SK-N-SH (cell line): ENCODE measurements at regions not wholly inside any gene's neighbourhood (a gene's known extent, or its start where the extent isn't known, plus 50 kb on each side); places are given as distances from the start of the nearest gene placed in this dataset.

ENCODE experiments used
- CTCF ChIA-PET: fragments of 300-600, 350-600 bp; formaldehyde crosslinking; extraction: SDS; loops from one replicate; lab custom pipeline; 2021; lab: Yijun Ruan, JAX
- POLR2A ChIA-PET: fragments of 350-600 bp; sonication (Branson Sonifier 250); formaldehyde crosslinking; extraction: SDS; loops from one replicate; lab custom pipeline; 2020; ENCODE audit warnings: antibody characterized with exemption, inconsistent platforms; lab: Yijun Ruan, JAX
- DNase-seq: peaks from one replicate; pipeline ENCODE4 v3.0.0; 2012
- H2AFZ ChIP-seq: fragments of 200-600 bp; sonication (generic); 2 replicates; pipeline ENCODE4 v1.8.1; 2016; ENCODE audit warnings: antibody characterized with exemption, mild to moderate bottlenecking, low read depth
- H3F3A ChIP-seq: fragments of 200-600 bp; sonication (generic); replicated peaks from 2 replicates; pipeline ENCODE3; 2016; ENCODE audit warnings: antibody characterized with exemption, mild to moderate bottlenecking; ENCODE audit not compliant: insufficient read depth
- H3K27ac ChIP-seq, 2 experiments: fragments of 200-500 bp in 1 of 2; fragments of 200-600 bp in 1 of 2; sonication (Bioruptor generic) in 1 of 2; sonication (generic), shearing (Covaris generic) in 1 of 2; 2 replicates each; pipeline versions ENCODE4 v1.5.1 to v1.6.1; 2014 to 2016; ENCODE audit warnings: low read depth in 2 of 2, inconsistent platforms in 1 of 2, low read length in 1 of 2, mild to moderate bottlenecking in 1 of 2, mixed read lengths in 1 of 2
- H3K27me3 ChIP-seq: fragments of 200-600 bp; sonication (generic), shearing (Covaris generic); 2 replicates; pipeline ENCODE4 v1.6.1; 2016; ENCODE audit warnings: mixed run types; ENCODE audit not compliant: insufficient read depth
- H3K36me3 ChIP-seq, 2 experiments: fragments of 200-500 bp in 1 of 2; fragments of 200-600 bp in 1 of 2; sonication (Bioruptor generic) in 1 of 2; sonication (generic) in 1 of 2; replicated peaks in 1 of 2; 2 replicates each; pipeline versions ENCODE3 to v1.5.1; 2014 to 2016; ENCODE audit warnings: low read length in 1 of 2, mild to moderate bottlenecking in 1 of 2; ENCODE audit not compliant: insufficient read depth in 2 of 2, control insufficient read depth in 1 of 2
- H3K4me1 ChIP-seq, 2 experiments: fragments of 200-500 bp in 1 of 2; fragments of 200-600 bp in 1 of 2; sonication (Bioruptor generic) in 1 of 2; sonication (generic), shearing (Covaris generic) in 1 of 2; 2 replicates each; pipeline versions ENCODE4 v1.5.1 to v1.6.1; 2014 to 2016; ENCODE audit warnings: low read depth in 1 of 2, low read length in 1 of 2, mixed run types in 1 of 2; ENCODE audit not compliant: insufficient read depth in 2 of 2, control insufficient read depth in 1 of 2
- H3K4me2 ChIP-seq: fragments of 200-600 bp; sonication (generic), shearing (Covaris generic); 2 replicates; pipeline ENCODE4 v1.6.1; 2017; ENCODE audit warnings: mixed run types
- H3K4me3 ChIP-seq, 2 experiments: fragments of 200-500 bp in 1 of 2; fragments of 200-600 bp in 1 of 2; sonication (Bioruptor generic) in 1 of 2; sonication (generic), shearing (Covaris generic) in 1 of 2; 2 replicates each; pipeline versions ENCODE4 v1.5.1 to v1.8.1; 2014 to 2016; ENCODE audit warnings: low read depth in 2 of 2, inconsistent platforms in 1 of 2, low read length in 1 of 2, mild to moderate bottlenecking in 1 of 2, mixed read lengths in 1 of 2, moderate library complexity in 1 of 2
- H3K79me2 ChIP-seq: fragments of 200-600 bp; sonication (generic); 2 replicates; pipeline ENCODE4 v1.8.1; 2017; ENCODE audit warnings: mild to moderate bottlenecking; ENCODE audit not compliant: insufficient read depth
- H3K9ac ChIP-seq: fragments of 200-600 bp; sonication (generic); 2 replicates; pipeline ENCODE4 v1.6.1; 2017; ENCODE audit warnings: mixed run types
- H3K9me2 ChIP-seq: fragments of 200-600 bp; sonication (generic); 2 replicates; pipeline ENCODE4 v1.6.1; 2017; ENCODE audit warnings: mixed run types
- H3K9me3 ChIP-seq: fragments of 200-600 bp; sonication (generic); 2 replicates; pipeline ENCODE4 v1.6.1; 2017; ENCODE audit warnings: mixed run types, mild to moderate bottlenecking, moderate library complexity
- H4K20me1 ChIP-seq: fragments of 200-600 bp; sonication (generic); 2 replicates; pipeline ENCODE4 v1.6.1; 2017; ENCODE audit warnings: mild to moderate bottlenecking, mixed run types; ENCODE audit not compliant: insufficient read depth
- CHD2 ChIP-seq: fragments of 150-350 bp; IDR thresholded peaks from 2 replicates; pipeline ENCODE4 v1.6.1; 2018; ENCODE audit warnings: low read length; ENCODE audit not compliant: partially characterized antibody
- ELF1 ChIP-seq: IDR thresholded peaks from 2 replicates; pipeline ENCODE4 v1.4.0; 2012
- EZH2phosphoT487 ChIP-seq: fragments of 200-600 bp; sonication (generic); IDR thresholded peaks from 2 replicates; pipeline ENCODE4 v1.6.1; 2017; ENCODE audit warnings: low read depth, mixed run types, mild to moderate bottlenecking, antibody characterized with exemption, moderate library complexity, borderline replicate concordance
- FOSL2 ChIP-seq: IDR thresholded peaks from 2 replicates; pipeline ENCODE4 v1.4.0; 2012; ENCODE audit warnings: low read depth, mild to moderate bottlenecking, moderate library complexity, borderline replicate concordance
- FOXM1 ChIP-seq: IDR thresholded peaks from 2 replicates; pipeline ENCODE4 v1.4.0; 2012; ENCODE audit warnings: low read depth, mild to moderate bottlenecking
- JUND ChIP-seq: IDR thresholded peaks from 2 replicates; pipeline ENCODE4 v1.4.0; 2012
- MXI1 ChIP-seq: IDR thresholded peaks from 2 replicates; pipeline ENCODE4 v1.6.1; 2012; ENCODE audit warnings: mild to moderate bottlenecking, low read depth, low read length, improper control_type of control experiment
- NFIC ChIP-seq: IDR thresholded peaks from 2 replicates; pipeline ENCODE4 v1.4.0; 2012; ENCODE audit warnings: borderline replicate concordance
- RAD21 ChIP-seq: IDR thresholded peaks from 2 replicates; pipeline ENCODE4 v1.6.1; 2012; ENCODE audit warnings: mild to moderate bottlenecking, low read length
- RXRA ChIP-seq: IDR thresholded peaks from 2 replicates; pipeline ENCODE4 v1.4.0; 2012; ENCODE audit warnings: low read depth, mild to moderate bottlenecking, borderline replicate concordance
- WGBS: methylation state at CpG from one replicate; pipeline ENCODE4 v1.1.6; 2017; ENCODE audit warnings: low lambda C conversion rate; 5-methylcytosine and 5-hydroxymethylcytosine counted together
- TF ChIP-seq, protein P1 (sequence below): IDR thresholded peaks from 2 replicates; pipeline ENCODE4 v1.4.0; 2012; ENCODE audit warnings: low read depth, borderline replicate concordance
- TF ChIP-seq, protein P2 (sequence below): fragments of 150-350 bp; IDR thresholded peaks from 2 replicates; pipeline ENCODE4 v1.6.1; 2017; ENCODE audit warnings: antibody characterized with exemption, low read length, low read depth, borderline replicate concordance
- TF ChIP-seq, protein P3 (sequence below): IDR thresholded peaks from 2 replicates; pipeline ENCODE4 v1.4.0; 2012; ENCODE audit warnings: low read depth
- TF ChIP-seq, protein P4 (sequence below): IDR thresholded peaks from 2 replicates; pipeline ENCODE4; 2012
- TF ChIP-seq, protein P5 (sequence below): IDR thresholded peaks from 2 replicates; pipeline ENCODE4 v1.4.0; 2012; ENCODE audit warnings: low read depth, borderline replicate concordance
- TF ChIP-seq, protein P6 (sequence below): IDR thresholded peaks from 2 replicates; pipeline ENCODE4 v1.6.1; 2012; ENCODE audit warnings: mild to moderate bottlenecking, low read depth, low read length, moderate library complexity

DNA sequence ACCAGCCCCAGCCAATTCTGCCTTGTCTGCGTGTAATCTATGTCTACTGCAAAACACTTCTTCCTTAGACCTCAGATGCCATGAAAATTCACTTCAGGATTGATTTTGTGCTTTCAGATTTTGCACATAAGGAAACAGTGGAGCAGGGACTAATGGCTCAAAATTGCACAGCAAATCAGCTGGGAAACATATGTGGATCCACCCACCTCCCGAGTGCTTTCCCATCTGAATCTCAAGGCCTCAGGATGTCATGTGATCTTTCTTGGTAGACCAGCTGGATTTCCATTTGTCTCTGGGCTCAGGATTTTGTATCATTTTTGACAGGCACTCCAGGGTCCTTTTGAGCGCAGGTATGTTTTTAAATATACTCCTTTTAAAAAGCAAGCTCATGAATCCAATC is 158.6 kb downstream of the MIS18A start (continued):
- TF ChIP-seq CHD2 (no peak), JUND (no peak), RAD21 (no peak), FOSL2 (no peak), EZH2phosphoT487 (no peak), FOXM1 (no peak), ELF1 (no peak)
- TF ChIP-seq, protein P1, sequence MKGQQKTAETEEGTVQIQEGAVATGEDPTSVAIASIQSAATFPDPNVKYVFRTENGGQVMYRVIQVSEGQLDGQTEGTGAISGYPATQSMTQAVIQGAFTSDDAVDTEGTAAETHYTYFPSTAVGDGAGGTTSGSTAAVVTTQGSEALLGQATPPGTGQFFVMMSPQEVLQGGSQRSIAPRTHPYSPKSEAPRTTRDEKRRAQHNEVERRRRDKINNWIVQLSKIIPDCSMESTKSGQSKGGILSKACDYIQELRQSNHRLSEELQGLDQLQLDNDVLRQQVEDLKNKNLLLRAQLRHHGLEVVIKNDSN, result no peak
- TF ChIP-seq, protein P2, sequence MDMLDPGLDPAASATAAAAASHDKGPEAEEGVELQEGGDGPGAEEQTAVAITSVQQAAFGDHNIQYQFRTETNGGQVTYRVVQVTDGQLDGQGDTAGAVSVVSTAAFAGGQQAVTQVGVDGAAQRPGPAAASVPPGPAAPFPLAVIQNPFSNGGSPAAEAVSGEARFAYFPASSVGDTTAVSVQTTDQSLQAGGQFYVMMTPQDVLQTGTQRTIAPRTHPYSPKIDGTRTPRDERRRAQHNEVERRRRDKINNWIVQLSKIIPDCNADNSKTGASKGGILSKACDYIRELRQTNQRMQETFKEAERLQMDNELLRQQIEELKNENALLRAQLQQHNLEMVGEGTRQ, result no peak
- TF ChIP-seq, all 33 proteins: peak for 0

DNA sequence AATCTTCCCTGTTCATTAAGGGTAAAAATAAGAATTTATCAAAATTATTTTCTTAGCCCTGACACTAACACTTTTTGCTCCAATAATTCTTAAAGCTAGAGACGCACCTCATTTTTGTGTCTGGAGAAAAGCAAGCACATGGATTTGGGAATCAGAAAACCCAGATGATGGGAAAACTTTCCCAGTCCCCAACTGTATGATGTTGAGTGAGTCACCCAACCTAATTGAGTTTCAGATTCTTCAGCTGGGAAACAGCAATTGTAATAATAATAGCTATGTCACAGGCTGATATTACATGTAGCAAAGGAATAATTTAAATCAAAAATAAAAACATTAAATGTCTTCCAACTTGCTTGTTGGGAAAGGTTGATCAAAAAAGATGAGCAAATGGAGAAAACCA is 159.0 kb downstream of the MIS18A start:
- Histone ChIP-seq H3K79me2 (no peaks in the 10 kb centered on the region), H3K36me3 (no peaks in the 10 kb centered on the region), H3K27me3 (no peaks in the 10 kb centered on the region), H3K4me1 (no peaks in the 10 kb centered on the region), H2AFZ (no peak overlapping the region), H3F3A (no peaks in the 10 kb centered on the region), H4K20me1 (no peaks in the 10 kb centered on the region), H3K9ac (no peak overlapping the region), H3K9me3 (no peaks in the 10 kb centered on the region), H3K4me3 (no peak overlapping the region), H3K9me2 (no peaks in the 10 kb centered on the region), H3K4me2 (no peak overlapping the region), H3K27ac (peak overlapping the region in 1 of 2 experiments; percentile 48; a peak in 1 of 4 replicates)
- TF ChIP-seq RXRA, result no peak
- TF ChIP-seq, protein P3, sequence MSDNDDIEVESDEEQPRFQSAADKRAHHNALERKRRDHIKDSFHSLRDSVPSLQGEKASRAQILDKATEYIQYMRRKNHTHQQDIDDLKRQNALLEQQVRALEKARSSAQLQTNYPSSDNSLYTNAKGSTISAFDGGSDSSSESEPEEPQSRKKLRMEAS, result no peak
- no peak for DNase-seq
- ChIA-PET POLR2A (no interaction called here), CTCF (interaction anchor here (0.6 to 1.2 kb wide), 2 partner anchors 56 to 144 kb away, joined by 3 read pairs; no protein-coding TSS in a partner anchor)
- 30% methylated on average over 1 of the region's 1 CpG for WGBS

DNA sequence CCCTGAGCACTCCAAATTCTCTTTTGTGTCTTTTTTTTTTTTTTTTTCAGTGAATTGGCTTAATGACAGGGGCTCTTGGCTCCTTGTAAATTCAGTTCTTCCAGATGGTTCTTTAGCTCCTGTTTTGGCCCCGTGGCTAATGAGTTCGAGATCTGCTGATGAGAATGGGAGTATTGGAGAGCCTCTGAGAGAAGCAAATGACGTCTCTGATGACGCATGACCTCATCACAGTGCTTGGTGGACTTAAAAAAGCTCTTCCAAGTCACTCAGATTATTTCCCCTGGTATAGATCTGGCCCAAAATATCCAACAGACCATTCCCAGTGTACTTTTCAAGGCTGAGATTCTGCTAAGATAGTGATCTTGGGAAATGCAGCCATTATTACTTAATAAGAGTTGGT is 159.5 kb downstream of the MIS18A start:
- Histone ChIP-seq H3K4me1 (no peaks in the 10 kb centered on the region), H3K4me2 (no peak overlapping the region), H3K9me2 (no peaks in the 10 kb centered on the region), H3K4me3 (no peak overlapping the region), H4K20me1 (no peaks in the 10 kb centered on the region), H3K27ac (peak overlapping the region in 1 of 2 experiments; percentile 48; a peak in 1 of 4 replicates), H3K79me2 (no peaks in the 10 kb centered on the region), H3K27me3 (no peaks in the 10 kb centered on the region), H3K9me3 (no peaks in the 10 kb centered on the region), H3F3A (no peaks in the 10 kb centered on the region), H3K9ac (no peak overlapping the region), H3K36me3 (no peaks in the 10 kb centered on the region), H2AFZ (no peak overlapping the region)
- POLR2A ChIA-PET, result no interaction called here
- DNase-seq, result no peak
- 39% methylated on average over 4 of the region's 4 CpGs for WGBS
- CTCF ChIA-PET, result interaction anchor here (0.6 kb wide), 1 partner anchor 144 kb away, joined by 3 read pairs; no protein-coding TSS in a partner anchor
- TF ChIP-seq, protein P4, sequence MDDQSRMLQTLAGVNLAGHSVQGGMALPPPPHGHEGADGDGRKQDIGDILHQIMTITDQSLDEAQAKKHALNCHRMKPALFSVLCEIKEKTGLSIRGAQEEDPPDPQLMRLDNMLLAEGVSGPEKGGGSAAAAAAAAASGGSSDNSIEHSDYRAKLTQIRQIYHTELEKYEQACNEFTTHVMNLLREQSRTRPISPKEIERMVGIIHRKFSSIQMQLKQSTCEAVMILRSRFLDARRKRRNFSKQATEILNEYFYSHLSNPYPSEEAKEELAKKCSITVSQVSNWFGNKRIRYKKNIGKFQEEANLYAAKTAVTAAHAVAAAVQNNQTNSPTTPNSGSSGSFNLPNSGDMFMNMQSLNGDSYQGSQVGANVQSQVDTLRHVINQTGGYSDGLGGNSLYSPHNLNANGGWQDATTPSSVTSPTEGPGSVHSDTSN, result no peak
- TF ChIP-seq, protein P5, sequence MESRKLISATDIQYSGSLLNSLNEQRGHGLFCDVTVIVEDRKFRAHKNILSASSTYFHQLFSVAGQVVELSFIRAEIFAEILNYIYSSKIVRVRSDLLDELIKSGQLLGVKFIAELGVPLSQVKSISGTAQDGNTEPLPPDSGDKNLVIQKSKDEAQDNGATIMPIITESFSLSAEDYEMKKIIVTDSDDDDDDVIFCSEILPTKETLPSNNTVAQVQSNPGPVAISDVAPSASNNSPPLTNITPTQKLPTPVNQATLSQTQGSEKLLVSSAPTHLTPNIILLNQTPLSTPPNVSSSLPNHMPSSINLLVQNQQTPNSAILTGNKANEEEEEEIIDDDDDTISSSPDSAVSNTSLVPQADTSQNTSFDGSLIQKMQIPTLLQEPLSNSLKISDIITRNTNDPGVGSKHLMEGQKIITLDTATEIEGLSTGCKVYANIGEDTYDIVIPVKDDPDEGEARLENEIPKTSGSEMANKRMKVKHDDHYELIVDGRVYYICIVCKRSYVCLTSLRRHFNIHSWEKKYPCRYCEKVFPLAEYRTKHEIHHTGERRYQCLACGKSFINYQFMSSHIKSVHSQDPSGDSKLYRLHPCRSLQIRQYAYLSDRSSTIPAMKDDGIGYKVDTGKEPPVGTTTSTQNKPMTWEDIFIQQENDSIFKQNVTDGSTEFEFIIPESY, result no peak
- TF ChIP-seq MXI1 (no peak), FOXM1 (no peak), NFIC (no peak)
- TF ChIP-seq, protein P2, result no peak
- TF ChIP-seq, protein P6, sequence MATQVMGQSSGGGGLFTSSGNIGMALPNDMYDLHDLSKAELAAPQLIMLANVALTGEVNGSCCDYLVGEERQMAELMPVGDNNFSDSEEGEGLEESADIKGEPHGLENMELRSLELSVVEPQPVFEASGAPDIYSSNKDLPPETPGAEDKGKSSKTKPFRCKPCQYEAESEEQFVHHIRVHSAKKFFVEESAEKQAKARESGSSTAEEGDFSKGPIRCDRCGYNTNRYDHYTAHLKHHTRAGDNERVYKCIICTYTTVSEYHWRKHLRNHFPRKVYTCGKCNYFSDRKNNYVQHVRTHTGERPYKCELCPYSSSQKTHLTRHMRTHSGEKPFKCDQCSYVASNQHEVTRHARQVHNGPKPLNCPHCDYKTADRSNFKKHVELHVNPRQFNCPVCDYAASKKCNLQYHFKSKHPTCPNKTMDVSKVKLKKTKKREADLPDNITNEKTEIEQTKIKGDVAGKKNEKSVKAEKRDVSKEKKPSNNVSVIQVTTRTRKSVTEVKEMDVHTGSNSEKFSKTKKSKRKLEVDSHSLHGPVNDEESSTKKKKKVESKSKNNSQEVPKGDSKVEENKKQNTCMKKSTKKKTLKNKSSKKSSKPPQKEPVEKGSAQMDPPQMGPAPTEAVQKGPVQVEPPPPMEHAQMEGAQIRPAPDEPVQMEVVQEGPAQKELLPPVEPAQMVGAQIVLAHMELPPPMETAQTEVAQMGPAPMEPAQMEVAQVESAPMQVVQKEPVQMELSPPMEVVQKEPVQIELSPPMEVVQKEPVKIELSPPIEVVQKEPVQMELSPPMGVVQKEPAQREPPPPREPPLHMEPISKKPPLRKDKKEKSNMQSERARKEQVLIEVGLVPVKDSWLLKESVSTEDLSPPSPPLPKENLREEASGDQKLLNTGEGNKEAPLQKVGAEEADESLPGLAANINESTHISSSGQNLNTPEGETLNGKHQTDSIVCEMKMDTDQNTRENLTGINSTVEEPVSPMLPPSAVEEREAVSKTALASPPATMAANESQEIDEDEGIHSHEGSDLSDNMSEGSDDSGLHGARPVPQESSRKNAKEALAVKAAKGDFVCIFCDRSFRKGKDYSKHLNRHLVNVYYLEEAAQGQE, result no peak
